ENCODE measurements at regions not wholly inside any gene's neighbourhood (a gene's known extent, or its start where the extent isn't known, plus 50 kb on each side); places are given as distances from the start of the nearest gene placed in this dataset.

GRCh38 chr12:87253157-87253556, 776.0 kb downstream of the C12orf50 start:
- no peak for TF ChIP-seq ZNF146 (tag by site-specific recombination; IDR thresholded peaks at IDR 0.05)
- TF ChIP-seq, protein P1, sequence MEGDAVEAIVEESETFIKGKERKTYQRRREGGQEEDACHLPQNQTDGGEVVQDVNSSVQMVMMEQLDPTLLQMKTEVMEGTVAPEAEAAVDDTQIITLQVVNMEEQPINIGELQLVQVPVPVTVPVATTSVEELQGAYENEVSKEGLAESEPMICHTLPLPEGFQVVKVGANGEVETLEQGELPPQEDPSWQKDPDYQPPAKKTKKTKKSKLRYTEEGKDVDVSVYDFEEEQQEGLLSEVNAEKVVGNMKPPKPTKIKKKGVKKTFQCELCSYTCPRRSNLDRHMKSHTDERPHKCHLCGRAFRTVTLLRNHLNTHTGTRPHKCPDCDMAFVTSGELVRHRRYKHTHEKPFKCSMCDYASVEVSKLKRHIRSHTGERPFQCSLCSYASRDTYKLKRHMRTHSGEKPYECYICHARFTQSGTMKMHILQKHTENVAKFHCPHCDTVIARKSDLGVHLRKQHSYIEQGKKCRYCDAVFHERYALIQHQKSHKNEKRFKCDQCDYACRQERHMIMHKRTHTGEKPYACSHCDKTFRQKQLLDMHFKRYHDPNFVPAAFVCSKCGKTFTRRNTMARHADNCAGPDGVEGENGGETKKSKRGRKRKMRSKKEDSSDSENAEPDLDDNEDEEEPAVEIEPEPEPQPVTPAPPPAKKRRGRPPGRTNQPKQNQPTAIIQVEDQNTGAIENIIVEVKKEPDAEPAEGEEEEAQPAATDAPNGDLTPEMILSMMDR (tag by site-specific recombination; IDR thresholded peaks at IDR 0.05), result no peak
- no peak for TF ChIP-seq HOXA7 (CRISPR knock-in tag; IDR thresholded peaks at IDR 0.05; ENCODE audit: borderline replicate concordance)
- TF ChIP-seq ATF2 (tag by site-specific recombination; IDR thresholded peaks at IDR 0.05; ENCODE audit: low read depth), result no peak
- TF ChIP-seq ZNF530 (tag by site-specific recombination; IDR thresholded peaks at IDR 0.05; ENCODE audit: low read depth), result no peak
- no peak for TF ChIP-seq ZNF16 (tag by site-specific recombination; IDR thresholded peaks at IDR 0.05; ENCODE audit: low read depth)
- TF ChIP-seq ZNF324 (tag by site-specific recombination; IDR thresholded peaks at IDR 0.05), result no peak
- no peak for TF ChIP-seq ZNF23 (tag by site-specific recombination; IDR thresholded peaks at IDR 0.05; ENCODE audit: borderline replicate concordance)
- TF ChIP-seq, protein P2, sequence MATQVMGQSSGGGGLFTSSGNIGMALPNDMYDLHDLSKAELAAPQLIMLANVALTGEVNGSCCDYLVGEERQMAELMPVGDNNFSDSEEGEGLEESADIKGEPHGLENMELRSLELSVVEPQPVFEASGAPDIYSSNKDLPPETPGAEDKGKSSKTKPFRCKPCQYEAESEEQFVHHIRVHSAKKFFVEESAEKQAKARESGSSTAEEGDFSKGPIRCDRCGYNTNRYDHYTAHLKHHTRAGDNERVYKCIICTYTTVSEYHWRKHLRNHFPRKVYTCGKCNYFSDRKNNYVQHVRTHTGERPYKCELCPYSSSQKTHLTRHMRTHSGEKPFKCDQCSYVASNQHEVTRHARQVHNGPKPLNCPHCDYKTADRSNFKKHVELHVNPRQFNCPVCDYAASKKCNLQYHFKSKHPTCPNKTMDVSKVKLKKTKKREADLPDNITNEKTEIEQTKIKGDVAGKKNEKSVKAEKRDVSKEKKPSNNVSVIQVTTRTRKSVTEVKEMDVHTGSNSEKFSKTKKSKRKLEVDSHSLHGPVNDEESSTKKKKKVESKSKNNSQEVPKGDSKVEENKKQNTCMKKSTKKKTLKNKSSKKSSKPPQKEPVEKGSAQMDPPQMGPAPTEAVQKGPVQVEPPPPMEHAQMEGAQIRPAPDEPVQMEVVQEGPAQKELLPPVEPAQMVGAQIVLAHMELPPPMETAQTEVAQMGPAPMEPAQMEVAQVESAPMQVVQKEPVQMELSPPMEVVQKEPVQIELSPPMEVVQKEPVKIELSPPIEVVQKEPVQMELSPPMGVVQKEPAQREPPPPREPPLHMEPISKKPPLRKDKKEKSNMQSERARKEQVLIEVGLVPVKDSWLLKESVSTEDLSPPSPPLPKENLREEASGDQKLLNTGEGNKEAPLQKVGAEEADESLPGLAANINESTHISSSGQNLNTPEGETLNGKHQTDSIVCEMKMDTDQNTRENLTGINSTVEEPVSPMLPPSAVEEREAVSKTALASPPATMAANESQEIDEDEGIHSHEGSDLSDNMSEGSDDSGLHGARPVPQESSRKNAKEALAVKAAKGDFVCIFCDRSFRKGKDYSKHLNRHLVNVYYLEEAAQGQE (tag by site-specific recombination; IDR thresholded peaks at IDR 0.05), result no peak
- no peak for TF ChIP-seq ZNF776 (tag by site-specific recombination; IDR thresholded peaks at IDR 0.05; ENCODE audit: borderline replicate concordance)
- TF ChIP-seq ZNF792 (tag by site-specific recombination; IDR thresholded peaks at IDR 0.05), result no peak
- TF ChIP-seq ZNF350 (tag by site-specific recombination; IDR thresholded peaks at IDR 0.05), result no peak
- no peak for TF ChIP-seq ZNF26 (tag by site-specific recombination; IDR thresholded peaks at IDR 0.05)
